Stimulated activated naive CD8-positive, alpha-beta T cell treated with anti-CD3 and anti-CD28 coated beads, Interleukin-15, amount 100 ng/mL, for 72 hours (primary cell): ENCODE measurements at regions not wholly inside any gene's neighbourhood (a gene's known extent, or its start where the extent isn't known, plus 50 kb on each side); places are given as distances from the start of the nearest gene placed in this dataset.

Experiments
- ATAC-seq: fragments of 150-1000 bp; cut with Tn5 transposase; 2 replicates; pipeline ENCODE4 v1.10.0; 2021; ENCODE audit warnings: mild to moderate bottlenecking, moderate library complexity
- DNase-seq, 2 donors: peaks; one replicate each; pipeline ENCODE4 v3.0.0; 2021 to 2022
- H3K27ac Mint-ChIP-seq, 2 donors: one replicate each; pipeline ENCODE4 v1.8.0; 2022; ENCODE audit warnings: mild to moderate bottlenecking in 2 of 2, mixed read lengths in 2 of 2, moderate library complexity in 2 of 2
- H3K27me3 Mint-ChIP-seq: one replicate; pipeline ENCODE4 v1.8.0; 2022; ENCODE audit warnings: mixed read lengths
- H3K4me1 Mint-ChIP-seq: one replicate; pipeline ENCODE4 v1.8.0; 2022; ENCODE audit warnings: mild to moderate bottlenecking, mixed read lengths
- H3K4me3 Mint-ChIP-seq, 2 donors: one replicate each; pipeline ENCODE4 v1.8.0; 2022; ENCODE audit warnings: mild to moderate bottlenecking in 2 of 2, mixed read lengths in 2 of 2, moderate library complexity in 1 of 2
- H3K9me3 Mint-ChIP-seq, 2 donors: one replicate each; pipeline ENCODE4 v1.8.0; 2022; ENCODE audit warnings: mixed read lengths in 2 of 2

DNA sequence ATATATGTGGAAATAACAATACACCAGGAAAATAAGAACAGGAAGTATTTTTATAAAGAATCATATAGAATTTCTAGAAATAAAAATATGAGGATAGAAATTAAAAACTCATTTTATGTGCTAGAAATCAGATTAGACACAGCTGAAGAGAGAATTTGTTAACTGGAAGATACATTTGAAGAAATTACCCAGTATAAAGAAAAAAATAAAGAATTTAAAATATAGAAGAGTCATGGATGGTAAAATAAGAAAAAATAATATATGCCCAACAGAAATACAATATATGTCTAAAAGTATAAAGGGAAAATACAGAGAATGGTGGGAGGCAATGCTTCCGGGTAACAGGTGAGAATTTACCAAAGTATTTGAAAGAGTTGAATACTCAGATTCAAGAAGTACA is 539.9 kb downstream of the NR4A2 start:
- Mint-ChIP-seq H3K27ac (no peak overlapping the region), H3K27me3 (no peaks in the 10 kb centered on the region), H3K9me3 (peaks cover 14 to 23% of the 10 kb centered on the region in 2 donors), H3K4me3 (no peak overlapping the region), H3K4me1 (no peaks in the 10 kb centered on the region)
- DNase-seq (no peak), ATAC-seq (no peak)

DNA sequence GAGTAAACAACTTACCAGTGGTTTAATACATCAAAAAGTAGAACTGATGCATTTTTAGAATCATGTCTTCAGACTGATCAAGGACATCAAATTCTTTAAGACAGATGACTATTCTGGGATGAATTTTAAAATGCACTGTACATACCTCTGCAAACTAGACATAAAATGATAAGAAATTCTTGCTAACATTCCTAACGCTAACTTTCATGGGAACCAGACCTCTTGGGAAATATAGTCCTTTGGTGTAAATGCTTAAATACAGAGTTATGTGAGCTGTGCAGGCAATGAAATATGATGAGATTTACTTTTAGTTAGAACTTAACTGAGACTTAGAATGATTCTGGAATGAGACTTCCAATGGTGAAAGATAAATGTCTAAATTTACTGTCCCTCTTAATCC is 562.0 kb downstream of the NR4A2 start:
- Mint-ChIP-seq H3K9me3 (no peaks in the 10 kb centered on the region), H3K27me3 (no peaks in the 10 kb centered on the region), H3K4me3 (no peak overlapping the region), H3K4me1 (no peaks in the 10 kb centered on the region), H3K27ac (no peak overlapping the region)
- ATAC-seq: no peak
- DNase-seq: no peak

DNA sequence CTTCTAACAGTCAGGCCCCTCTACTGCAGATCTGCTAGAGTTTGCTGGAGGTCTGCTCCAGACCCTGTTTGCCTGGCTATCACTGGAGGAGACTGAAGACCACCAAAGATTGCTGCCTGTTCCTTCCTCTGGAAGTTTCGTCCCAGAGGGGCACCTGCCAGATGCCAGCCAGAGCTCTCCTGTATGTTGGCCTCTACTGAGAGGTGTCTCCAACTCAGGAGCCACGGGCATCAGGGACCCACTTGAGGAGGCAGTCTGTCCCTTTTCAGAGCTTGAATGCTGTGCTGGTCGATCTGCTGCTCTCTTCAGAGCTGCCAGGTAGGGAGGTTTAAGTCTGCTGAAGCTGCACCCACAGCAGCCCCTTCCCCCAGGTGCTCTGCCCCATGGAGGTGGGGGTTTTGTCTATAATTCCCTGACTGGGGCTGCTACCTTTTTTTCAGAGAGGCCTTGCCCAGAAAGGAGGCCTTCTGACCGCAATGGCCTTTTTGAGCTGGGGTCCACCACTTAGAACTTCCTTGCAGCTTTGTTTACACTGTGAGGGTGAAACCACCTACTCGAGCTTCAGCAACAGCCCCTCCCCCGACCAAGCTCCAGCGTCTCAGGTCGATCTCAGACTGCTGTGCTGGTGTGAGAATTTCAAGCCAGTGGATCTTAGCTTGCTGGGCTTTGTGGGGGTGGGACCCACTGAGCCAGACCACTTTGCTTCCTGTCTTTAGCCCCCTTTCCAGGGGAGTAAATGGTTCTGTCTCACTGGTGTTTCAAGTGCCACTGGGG is 566.0 kb downstream of the NR4A2 start:
- Mint-ChIP-seq H3K27ac (peak overlapping the region in 1 of 2 donors; percentile 81), H3K4me1 (no peaks in the 10 kb centered on the region), H3K27me3 (no peaks in the 10 kb centered on the region), H3K4me3 (no peak overlapping the region), H3K9me3 (peaks cover 0 to 4% of the 10 kb centered on the region in 2 donors)
- ATAC-seq (no peak), DNase-seq (no peak)

DNA sequence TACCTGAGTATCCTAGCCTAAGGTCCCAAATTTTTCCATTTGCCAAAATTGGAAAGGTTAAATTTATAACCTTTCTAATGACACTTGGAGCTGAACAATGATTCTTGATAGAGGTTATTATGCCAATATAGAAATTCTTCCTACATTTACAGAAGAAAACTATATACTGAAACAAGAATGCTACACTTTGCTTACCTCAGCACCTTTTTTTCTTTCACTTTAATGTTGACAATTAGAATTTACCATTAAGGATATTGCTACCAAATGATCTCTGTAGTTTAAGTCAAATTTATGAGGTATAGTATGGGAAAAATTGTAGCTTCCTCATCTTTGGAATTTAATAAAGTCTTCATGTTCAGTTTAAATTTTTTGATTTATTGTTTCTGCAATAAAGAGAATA is 577.0 kb downstream of the NR4A2 start:
- DNase-seq (no peak), ATAC-seq (no peak)
- no peaks in the 10 kb centered on the region for H3K4me1 Mint-ChIP-seq
- H3K27ac Mint-ChIP-seq: no peak overlapping the region
- H3K9me3 Mint-ChIP-seq: peaks cover 3 to 15% of the 10 kb centered on the region in 2 donors
- H3K27me3 Mint-ChIP-seq: no peaks in the 10 kb centered on the region
- no peak overlapping the region for H3K4me3 Mint-ChIP-seq

DNA sequence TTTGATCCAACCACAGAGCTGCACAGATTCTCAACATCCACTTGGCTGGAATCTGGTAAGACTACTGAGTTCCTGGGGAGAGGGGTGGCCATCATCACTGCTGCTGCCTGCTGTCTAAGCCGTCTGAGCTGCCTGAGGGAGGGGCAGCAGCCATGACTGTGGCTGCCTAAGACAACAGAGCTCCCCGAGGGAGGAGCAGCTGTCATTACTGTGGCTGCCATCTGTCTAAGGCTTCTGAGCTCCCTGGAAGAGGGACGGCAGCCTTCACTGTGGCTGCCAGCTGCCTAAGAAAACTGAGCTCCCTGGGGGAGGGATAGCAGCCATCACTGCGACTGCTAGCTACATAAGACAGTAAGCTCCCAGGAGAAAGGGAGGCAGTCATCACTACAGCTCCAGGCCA is 584.4 kb downstream of the NR4A2 start:
- Mint-ChIP-seq H3K27ac (no peak overlapping the region), H3K9me3 (peaks cover 0 to 8% of the 10 kb centered on the region in 2 donors), H3K27me3 (no peaks in the 10 kb centered on the region), H3K4me1 (no peaks in the 10 kb centered on the region), H3K4me3 (no peak overlapping the region)
- DNase-seq (no peak), ATAC-seq (no peak)

DNA sequence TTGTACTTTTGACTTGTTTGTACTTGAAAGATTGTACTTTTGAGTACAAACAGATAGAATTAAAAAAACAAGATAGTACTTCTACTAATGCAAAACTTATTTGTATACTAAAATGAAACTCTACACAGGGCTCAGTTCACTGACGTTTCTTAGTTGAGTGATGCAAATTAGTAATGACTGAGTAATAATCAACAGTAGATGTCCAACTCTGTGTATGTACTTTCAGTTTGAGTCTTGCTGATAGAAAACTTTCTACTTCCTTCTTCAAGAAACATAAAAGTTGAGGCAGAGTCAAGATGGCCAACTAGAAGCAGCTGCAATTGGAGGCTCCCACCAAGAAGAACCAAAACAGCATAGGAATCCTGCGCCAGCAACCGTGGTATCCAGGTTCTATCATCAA is 585.0 kb downstream of the NR4A2 start:
- DNase-seq (no peak), ATAC-seq (no peak)
- Mint-ChIP-seq H3K27me3 (no peaks in the 10 kb centered on the region), H3K4me3 (no peak overlapping the region), H3K27ac (no peak overlapping the region), H3K9me3 (peaks cover 0 to 6% of the 10 kb centered on the region in 2 donors), H3K4me1 (no peaks in the 10 kb centered on the region)

DNA sequence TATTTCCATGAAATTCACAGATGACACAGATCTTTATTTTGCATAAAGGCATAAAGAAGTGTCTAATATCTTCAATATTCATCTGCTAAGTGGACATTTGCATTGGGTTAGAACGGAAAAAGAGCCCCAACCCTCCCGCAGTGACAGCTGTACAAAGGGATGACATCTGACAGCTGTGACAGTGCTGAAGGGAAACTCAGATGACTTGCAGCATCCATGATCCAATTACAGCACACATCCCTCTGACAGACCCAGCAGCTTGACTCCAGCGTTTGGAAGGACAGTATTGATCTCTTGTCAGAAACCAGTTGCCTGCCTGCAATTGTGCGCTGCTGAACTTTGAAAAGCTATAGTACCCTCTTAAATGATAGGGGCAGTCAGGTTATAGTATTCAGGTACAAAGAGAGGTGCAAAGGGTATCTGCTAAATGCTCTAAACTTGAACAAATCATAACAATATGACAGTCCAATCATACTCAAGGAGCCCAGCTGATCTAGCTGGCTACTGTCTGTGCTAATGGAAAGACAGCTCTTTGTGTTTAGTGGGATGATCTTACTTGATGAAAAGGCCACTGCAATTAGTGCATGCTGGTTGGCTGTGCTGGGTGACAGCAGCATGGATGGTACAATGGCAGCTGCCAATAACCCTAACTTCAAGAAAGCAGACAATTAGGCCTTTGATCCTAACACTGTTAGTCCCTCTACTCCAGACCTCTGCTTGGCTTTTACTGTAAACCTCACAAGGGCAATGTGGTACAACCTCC is 599.2 kb downstream of the NR4A2 start:
- ATAC-seq (no peak), DNase-seq (no peak)
- no peaks in the 10 kb centered on the region for H3K4me1 Mint-ChIP-seq
- H3K27ac Mint-ChIP-seq: no peak overlapping the region
- no peaks in the 10 kb centered on the region for H3K27me3 Mint-ChIP-seq
- no peak overlapping the region for H3K4me3 Mint-ChIP-seq
- no peaks in the 10 kb centered on the region for H3K9me3 Mint-ChIP-seq

DNA sequence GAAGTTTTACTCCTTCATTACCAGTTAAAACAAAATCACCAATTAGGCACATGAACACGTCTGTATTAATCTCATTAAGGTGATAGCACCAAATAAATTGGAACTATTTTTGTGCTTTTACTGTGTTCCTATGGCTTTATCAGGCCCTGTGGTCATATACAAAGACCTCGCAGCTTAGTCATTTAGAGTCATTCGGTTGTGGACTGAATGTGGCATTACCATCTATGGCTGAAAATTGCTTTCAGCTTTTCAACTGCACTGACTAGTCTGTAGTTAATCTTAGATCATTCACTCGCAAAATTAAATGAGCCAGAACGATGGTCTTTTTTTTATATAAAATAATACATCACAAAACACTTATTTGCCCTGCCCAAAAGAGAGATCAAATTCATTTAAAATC is 601.7 kb downstream of the NR4A2 start:
- Mint-ChIP-seq H3K27ac (no peak overlapping the region), H3K9me3 (no peaks in the 10 kb centered on the region)

DNA sequence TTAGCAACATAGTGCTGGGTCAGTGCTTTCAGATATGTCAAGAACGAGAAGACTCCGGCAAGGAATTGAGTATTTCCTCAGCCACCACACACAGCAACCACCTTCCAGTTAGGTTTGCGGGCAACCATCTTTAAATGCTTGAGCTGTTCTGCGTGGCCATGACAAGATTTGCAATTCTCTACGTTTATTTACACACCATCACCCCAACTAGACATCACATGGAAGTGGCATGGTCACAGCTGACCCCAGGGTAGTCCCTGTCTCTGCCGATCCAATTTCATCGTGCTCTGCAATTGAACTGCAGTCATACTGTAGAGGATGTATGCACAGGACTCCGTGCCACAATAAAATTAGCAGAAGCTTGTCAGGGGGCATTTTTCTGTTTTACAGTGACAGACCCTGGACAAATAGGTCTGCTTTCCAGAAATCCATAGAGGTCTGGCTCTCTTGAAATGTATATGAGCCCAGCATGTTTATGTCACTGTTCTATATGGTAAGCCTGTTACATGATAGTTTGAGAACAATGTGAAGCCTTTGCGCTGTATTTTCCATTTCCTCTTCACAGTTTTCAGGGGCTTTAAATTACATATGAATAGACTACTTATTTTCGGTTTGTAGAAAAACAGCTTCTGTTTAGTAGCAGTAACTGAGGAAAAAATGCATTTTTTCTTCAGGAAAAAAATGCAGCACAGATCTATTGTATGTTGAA is 605.2 kb downstream of the NR4A2 start:
- DNase-seq: no peak
- Mint-ChIP-seq H3K4me3 (no peak overlapping the region), H3K4me1 (no peaks in the 10 kb centered on the region), H3K27ac (no peak overlapping the region), H3K27me3 (no peaks in the 10 kb centered on the region), H3K9me3 (no peaks in the 10 kb centered on the region)
- ATAC-seq: no peak

More for the DNA sequence above, 601.7 kb downstream of the NR4A2 start:
- no peak overlapping the region for H3K4me3 Mint-ChIP-seq
- no peaks in the 10 kb centered on the region for H3K27me3 Mint-ChIP-seq
- DNase-seq (no peak), ATAC-seq (no peak)
- no peaks in the 10 kb centered on the region for H3K4me1 Mint-ChIP-seq

DNA sequence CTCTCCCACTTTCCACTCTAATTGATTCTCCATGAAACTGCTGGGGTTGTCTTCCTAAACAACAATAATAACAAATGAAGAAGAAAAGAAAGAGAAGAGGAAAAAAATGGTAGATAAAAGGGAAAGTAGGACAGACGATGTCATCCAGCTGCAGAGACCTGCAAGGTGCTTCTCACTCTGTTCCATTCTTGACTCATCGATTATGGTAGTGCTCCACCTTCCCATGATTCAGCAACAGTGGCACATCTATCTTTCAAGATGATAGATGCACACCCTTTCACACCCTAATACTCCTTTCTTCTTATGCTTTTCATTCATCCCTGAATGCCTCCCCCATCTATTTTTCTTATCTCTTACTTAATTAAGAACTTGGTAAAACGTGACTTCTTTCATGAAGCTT is 610.2 kb downstream of the NR4A2 start:
- H3K4me3 Mint-ChIP-seq: no peak overlapping the region
- ATAC-seq: no peak
- H3K27me3 Mint-ChIP-seq: no peaks in the 10 kb centered on the region
- H3K4me1 Mint-ChIP-seq: no peaks in the 10 kb centered on the region
- no peak for DNase-seq
- H3K27ac Mint-ChIP-seq: no peak overlapping the region
- H3K9me3 Mint-ChIP-seq: no peaks in the 10 kb centered on the region

DNA sequence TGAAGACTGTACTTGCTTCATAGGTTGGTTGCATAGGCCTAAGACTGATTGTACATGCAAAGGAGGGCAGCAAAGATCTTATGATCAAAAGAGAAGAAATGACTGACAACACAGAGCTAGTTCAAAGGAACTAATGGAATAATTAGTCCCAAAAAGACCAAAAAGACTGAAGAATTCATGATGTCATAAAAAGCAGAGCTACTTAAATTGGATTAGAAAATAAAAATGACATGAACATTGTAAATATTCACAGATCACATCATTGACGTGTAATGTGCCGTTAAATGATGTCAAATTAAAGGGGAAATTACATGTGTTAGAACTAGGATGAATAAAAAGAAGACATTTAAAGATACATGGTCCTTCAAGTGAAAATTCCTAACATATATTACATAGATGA is 616.8 kb downstream of the NR4A2 start:
- no peaks in the 10 kb centered on the region for H3K27me3 Mint-ChIP-seq
- H3K27ac Mint-ChIP-seq: no peak overlapping the region
- no peak overlapping the region for H3K4me3 Mint-ChIP-seq
- DNase-seq (no peak), ATAC-seq (no peak)
- no peaks in the 10 kb centered on the region for H3K4me1 Mint-ChIP-seq
- H3K9me3 Mint-ChIP-seq: no peaks in the 10 kb centered on the region

DNA sequence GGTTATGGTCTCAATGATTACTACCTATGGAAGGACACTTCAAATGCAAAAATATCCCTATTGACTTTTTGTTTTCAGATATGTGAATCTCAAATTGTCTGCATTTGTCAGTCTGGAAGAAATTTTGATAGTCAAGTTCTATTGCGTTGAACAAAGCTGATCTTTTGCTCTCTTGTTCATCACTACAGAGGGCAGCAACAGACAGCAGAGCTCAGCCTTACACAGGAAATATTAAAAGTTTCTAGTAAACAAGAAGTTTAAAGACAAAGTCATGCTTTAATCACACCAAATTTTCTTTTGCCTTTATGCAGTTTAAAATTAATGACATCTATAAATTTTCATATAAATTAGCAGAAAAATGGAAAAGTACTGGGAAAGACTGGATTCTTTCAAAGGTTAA is 617.5 kb downstream of the NR4A2 start:
- no peaks in the 10 kb centered on the region for H3K4me1 Mint-ChIP-seq
- no peaks in the 10 kb centered on the region for H3K27me3 Mint-ChIP-seq
- ATAC-seq: no peak
- no peak for DNase-seq
- H3K4me3 Mint-ChIP-seq: no peak overlapping the region
- no peak overlapping the region for H3K27ac Mint-ChIP-seq
- H3K9me3 Mint-ChIP-seq: no peaks in the 10 kb centered on the region

DNA sequence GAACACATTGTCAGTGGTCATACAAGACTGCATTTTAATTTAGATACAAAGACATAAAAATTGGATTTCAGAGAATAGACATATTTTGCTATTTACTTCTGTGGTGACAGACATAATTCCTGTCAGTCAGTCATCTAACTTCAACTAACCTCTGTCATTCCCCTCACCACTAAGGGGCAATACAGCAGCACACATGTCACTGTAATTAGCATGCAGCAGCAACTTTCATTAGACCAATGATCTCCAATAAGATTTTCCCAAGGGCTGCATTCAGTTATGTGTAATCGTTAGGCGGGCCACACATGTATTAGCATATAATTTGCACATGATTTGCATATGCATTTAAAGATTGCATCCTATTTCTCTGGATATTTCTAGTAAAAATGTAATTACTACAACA is 624.5 kb downstream of the NR4A2 start:
- Mint-ChIP-seq H3K27ac (no peak overlapping the region), H3K27me3 (no peaks in the 10 kb centered on the region), H3K9me3 (no peaks in the 10 kb centered on the region), H3K4me3 (no peak overlapping the region), H3K4me1 (no peaks in the 10 kb centered on the region)
- ATAC-seq (no peak), DNase-seq (no peak)

DNA sequence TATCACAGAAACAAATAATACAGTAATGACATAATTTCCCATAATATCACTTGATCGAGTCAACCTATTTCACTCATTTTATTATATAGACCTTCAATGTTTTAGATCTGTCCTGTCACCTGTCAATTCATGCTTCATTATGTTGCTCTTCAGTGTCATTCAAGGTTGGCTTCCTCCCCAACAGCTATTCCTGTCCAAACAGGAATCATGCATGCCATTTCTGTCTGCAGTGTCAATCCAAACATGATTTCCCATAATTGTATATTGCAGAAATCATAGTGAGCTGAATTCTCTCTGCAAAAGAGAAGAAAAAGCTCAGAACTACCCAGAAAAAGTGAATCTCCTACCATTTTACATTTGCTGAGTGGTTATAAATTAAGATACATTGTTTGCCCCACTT is 628.6 kb downstream of the NR4A2 start:
- H3K4me3 Mint-ChIP-seq: no peak overlapping the region
- H3K4me1 Mint-ChIP-seq: no peaks in the 10 kb centered on the region
- no peak overlapping the region for H3K27ac Mint-ChIP-seq
- DNase-seq: no peak
- no peaks in the 10 kb centered on the region for H3K9me3 Mint-ChIP-seq
- no peak for ATAC-seq
- no peaks in the 10 kb centered on the region for H3K27me3 Mint-ChIP-seq

DNA sequence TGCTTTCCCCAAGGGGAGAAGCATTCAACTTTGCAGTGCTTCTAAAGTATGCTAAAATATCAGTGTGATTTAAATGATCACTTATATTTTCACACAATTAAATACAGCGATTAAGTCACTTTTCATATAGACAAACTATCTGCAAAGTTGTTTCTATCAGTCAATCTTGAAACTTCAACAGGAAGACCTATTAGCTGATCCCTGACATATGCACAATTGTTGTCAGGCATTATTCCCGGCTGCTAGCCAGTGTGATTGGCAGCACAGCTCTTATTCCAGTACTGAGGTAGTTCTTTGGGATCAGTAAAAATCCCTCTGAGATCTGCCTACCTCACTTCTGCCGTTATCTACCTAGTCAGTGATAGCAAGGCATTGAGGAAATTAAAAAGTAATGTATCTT is 629.5 kb downstream of the NR4A2 start:
- no peak overlapping the region for H3K4me3 Mint-ChIP-seq
- H3K27me3 Mint-ChIP-seq: no peaks in the 10 kb centered on the region
- no peak overlapping the region for H3K27ac Mint-ChIP-seq
- DNase-seq: no peak
- ATAC-seq: no peak
- H3K4me1 Mint-ChIP-seq: no peaks in the 10 kb centered on the region
- H3K9me3 Mint-ChIP-seq: no peaks in the 10 kb centered on the region

DNA sequence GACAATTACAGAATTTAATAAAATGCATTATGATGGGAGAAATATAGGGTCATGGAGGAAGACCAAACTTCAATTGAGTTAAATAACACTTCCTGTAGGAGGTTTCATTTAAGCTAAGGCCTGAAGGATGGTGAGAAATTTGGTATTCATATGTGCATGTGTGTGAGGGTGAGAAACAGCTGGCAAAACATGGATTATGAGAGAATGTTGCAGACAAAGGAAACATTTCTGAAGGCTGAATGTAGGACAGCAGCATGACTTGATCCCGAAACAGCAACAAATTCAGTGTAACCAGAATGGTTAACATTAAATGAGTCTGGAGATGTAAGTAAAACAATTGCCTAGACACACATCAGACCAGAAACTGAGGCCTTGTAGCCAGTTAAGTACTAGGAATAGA is 630.8 kb downstream of the NR4A2 start:
- Mint-ChIP-seq H3K27ac (no peak overlapping the region), H3K4me3 (no peak overlapping the region), H3K9me3 (peaks cover 0 to 4% of the 10 kb centered on the region in 2 donors), H3K27me3 (no peaks in the 10 kb centered on the region), H3K4me1 (no peaks in the 10 kb centered on the region)
- DNase-seq (no peak), ATAC-seq (no peak)
